ENCODE measurements at regions not wholly inside any gene's neighbourhood (a gene's known extent, or its start where the extent isn't known, plus 50 kb on each side); places are given as distances from the start of the nearest gene placed in this dataset.

GRCh38 chr20:39431091-39431880, 469.1 kb downstream of the DHX35 start:
- ATAC-seq (ENCODE audit: low FRiP score) (no peak), DNase-seq (no peak)
- Histone ChIP-seq H3K9me3 (ENCODE audit: control insufficient read depth, low read length) (peaks cover 4% of the 10 kb centered on the region), H3K27me3 (ENCODE audit: control insufficient read depth in 1 of 2, insufficient read depth in 2 of 2, low read length in 1 of 2) (no peaks in the 10 kb centered on the region), H3K36me3 (ENCODE audit: control insufficient read depth in 1 of 2, insufficient read depth in 2 of 2, low read length in 1 of 2) (no peaks in the 10 kb centered on the region), H3K27ac (ENCODE audit: low read depth in 1 of 2, low read length in 2 of 2) (no peak overlapping the region), H3K4me1 (ENCODE audit: control insufficient read depth in 1 of 2, insufficient read depth in 2 of 2, low read length in 2 of 2) (no peaks in the 10 kb centered on the region), H3K4me3 (ENCODE audit: low read length in 2 of 2) (no peak overlapping the region)
- 68 to 71% methylated on average over 4 of the region's 4 CpGs for WGBS, 2 donors
- intact Hi-C loops (cut with DNase I), result no loop called here

- 37 to 65% methylated on average over 1 of the region's 1 CpG for WGBS, 2 donors
- H3K4me1 ChIP-seq (ENCODE audit: control insufficient read depth in 1 of 2, insufficient read depth in 2 of 2, low read length in 2 of 2), result no peaks in the 10 kb centered on the region
- peaks cover 4% of the 10 kb centered on the region for H3K9me3 ChIP-seq (ENCODE audit: control insufficient read depth, low read length)
- ATAC-seq (ENCODE audit: low FRiP score) (no peak), DNase-seq (no peak)
- no peak overlapping the region for H3K27ac ChIP-seq (ENCODE audit: low read depth in 1 of 2, low read length in 2 of 2)
- no peak overlapping the region for H3K4me3 ChIP-seq (ENCODE audit: low read length in 2 of 2)
- H3K36me3 ChIP-seq (ENCODE audit: control insufficient read depth in 1 of 2, insufficient read depth in 2 of 2, low read length in 1 of 2), result no peaks in the 10 kb centered on the region
- H3K27me3 ChIP-seq (ENCODE audit: control insufficient read depth in 1 of 2, insufficient read depth in 2 of 2, low read length in 1 of 2), result no peaks in the 10 kb centered on the region
- intact Hi-C loops (cut with DNase I), result no loop called here
Measured at GRCh38 chr20:39429726-39430125, 467.6 kb downstream of the DHX35 start.

- 62 to 64% methylated on average over 5 of the region's 5 CpGs for WGBS, 2 donors
- Histone ChIP-seq H3K4me1 (ENCODE audit: control insufficient read depth in 1 of 2, insufficient read depth in 2 of 2, low read length in 2 of 2) (no peaks in the 10 kb centered on the region), H3K27me3 (ENCODE audit: control insufficient read depth in 1 of 2, insufficient read depth in 2 of 2, low read length in 1 of 2) (no peaks in the 10 kb centered on the region), H3K27ac (ENCODE audit: low read depth in 1 of 2, low read length in 2 of 2) (no peak overlapping the region), H3K4me3 (ENCODE audit: low read length in 2 of 2) (no peak overlapping the region), H3K9me3 (ENCODE audit: control insufficient read depth, low read length) (peaks cover 3% of the 10 kb centered on the region), H3K36me3 (ENCODE audit: control insufficient read depth in 1 of 2, insufficient read depth in 2 of 2, low read length in 1 of 2) (no peaks in the 10 kb centered on the region)
- intact Hi-C loops (cut with DNase I), result no loop called here
- ATAC-seq (ENCODE audit: low FRiP score) (no peak), DNase-seq (no peak)
Measured at GRCh38 chr20:39424962-39425678, 463.0 kb downstream of the DHX35 start.

GRCh38 chr20:39421571-39422105, 459.5 kb downstream of the DHX35 start:
- Histone ChIP-seq H3K9me3 (ENCODE audit: control insufficient read depth, low read length) (no peaks in the 10 kb centered on the region), H3K4me1 (ENCODE audit: control insufficient read depth in 1 of 2, insufficient read depth in 2 of 2, low read length in 2 of 2) (no peaks in the 10 kb centered on the region), H3K27me3 (ENCODE audit: control insufficient read depth in 1 of 2, insufficient read depth in 2 of 2, low read length in 1 of 2) (no peaks in the 10 kb centered on the region), H3K36me3 (ENCODE audit: control insufficient read depth in 1 of 2, insufficient read depth in 2 of 2, low read length in 1 of 2) (no peaks in the 10 kb centered on the region), H3K27ac (ENCODE audit: low read depth in 1 of 2, low read length in 2 of 2) (no peak overlapping the region), H3K4me3 (ENCODE audit: low read length in 2 of 2) (no peak overlapping the region)
- 79 to 85% methylated on average over 5 of the region's 5 CpGs for WGBS, 2 donors
- intact Hi-C loops (cut with DNase I), result no loop called here
- ATAC-seq (ENCODE audit: low FRiP score) (no peak), DNase-seq (no peak)

- Histone ChIP-seq H3K4me3 (ENCODE audit: low read length in 2 of 2) (no peak overlapping the region), H3K27me3 (ENCODE audit: control insufficient read depth in 1 of 2, insufficient read depth in 2 of 2, low read length in 1 of 2) (no peaks in the 10 kb centered on the region), H3K4me1 (ENCODE audit: control insufficient read depth in 1 of 2, insufficient read depth in 2 of 2, low read length in 2 of 2) (no peaks in the 10 kb centered on the region), H3K9me3 (ENCODE audit: control insufficient read depth, low read length) (no peaks in the 10 kb centered on the region), H3K36me3 (ENCODE audit: control insufficient read depth in 1 of 2, insufficient read depth in 2 of 2, low read length in 1 of 2) (no peaks in the 10 kb centered on the region), H3K27ac (ENCODE audit: low read depth in 1 of 2, low read length in 2 of 2) (no peak overlapping the region)
- DNase-seq, result no peak
- intact Hi-C loops (cut with DNase I), result no loop called here
- no peak for ATAC-seq (ENCODE audit: low FRiP score)
Measured at GRCh38 chr20:39412091-39412490, 449.9 kb downstream of the DHX35 start.

GRCh38 chr20:39399463-39399862, 437.3 kb downstream of the DHX35 start:
- ATAC-seq (ENCODE audit: low FRiP score) (no peak), DNase-seq (no peak)
- Histone ChIP-seq H3K27me3 (ENCODE audit: control insufficient read depth in 1 of 2, insufficient read depth in 2 of 2, low read length in 1 of 2) (no peaks in the 10 kb centered on the region), H3K4me3 (ENCODE audit: low read length in 2 of 2) (no peak overlapping the region), H3K4me1 (ENCODE audit: control insufficient read depth in 1 of 2, insufficient read depth in 2 of 2, low read length in 2 of 2) (no peaks in the 10 kb centered on the region), H3K27ac (ENCODE audit: low read depth in 1 of 2, low read length in 2 of 2) (no peak overlapping the region), H3K36me3 (ENCODE audit: control insufficient read depth in 1 of 2, insufficient read depth in 2 of 2, low read length in 1 of 2) (no peaks in the 10 kb centered on the region), H3K9me3 (ENCODE audit: control insufficient read depth, low read length) (no peaks in the 10 kb centered on the region)
- intact Hi-C loops (cut with DNase I), result no loop called here

GRCh38 chr20:39398656-39399055, 436.5 kb downstream of the DHX35 start:
- ATAC-seq (ENCODE audit: low FRiP score), result no peak
- Histone ChIP-seq H3K9me3 (ENCODE audit: control insufficient read depth, low read length) (no peaks in the 10 kb centered on the region), H3K27me3 (ENCODE audit: control insufficient read depth in 1 of 2, insufficient read depth in 2 of 2, low read length in 1 of 2) (no peaks in the 10 kb centered on the region), H3K4me3 (ENCODE audit: low read length in 2 of 2) (no peak overlapping the region), H3K27ac (ENCODE audit: low read depth in 1 of 2, low read length in 2 of 2) (no peak overlapping the region), H3K36me3 (ENCODE audit: control insufficient read depth in 1 of 2, insufficient read depth in 2 of 2, low read length in 1 of 2) (no peaks in the 10 kb centered on the region), H3K4me1 (ENCODE audit: control insufficient read depth in 1 of 2, insufficient read depth in 2 of 2, low read length in 2 of 2) (no peaks in the 10 kb centered on the region)
- 68 to 76% methylated on average over 2 of the region's 2 CpGs for WGBS, 2 donors
- intact Hi-C loops (cut with DNase I), result no loop called here
- DNase-seq, result no peak

GRCh38 chr20:39397646-39398045, 435.5 kb downstream of the DHX35 start:
- Histone ChIP-seq H3K36me3 (ENCODE audit: control insufficient read depth in 1 of 2, insufficient read depth in 2 of 2, low read length in 1 of 2) (no peaks in the 10 kb centered on the region), H3K9me3 (ENCODE audit: control insufficient read depth, low read length) (no peaks in the 10 kb centered on the region), H3K27me3 (ENCODE audit: control insufficient read depth in 1 of 2, insufficient read depth in 2 of 2, low read length in 1 of 2) (no peaks in the 10 kb centered on the region), H3K4me3 (ENCODE audit: low read length in 2 of 2) (no peak overlapping the region), H3K4me1 (ENCODE audit: control insufficient read depth in 1 of 2, insufficient read depth in 2 of 2, low read length in 2 of 2) (no peaks in the 10 kb centered on the region), H3K27ac (ENCODE audit: low read depth in 1 of 2, low read length in 2 of 2) (no peak overlapping the region)
- no peak for DNase-seq
- ATAC-seq (ENCODE audit: low FRiP score), result no peak
- WGBS, 2 donors, result 93 to 98% methylated on average over 2 of the region's 2 CpGs
- intact Hi-C loops (cut with DNase I), result no loop called here
